GM18526 (cell line): ENCODE measurements at regions not wholly inside any gene's neighbourhood (a gene's known extent, or its start where the extent isn't known, plus 50 kb on each side); places are given as distances from the start of the nearest gene placed in this dataset.

ENCODE experiments used
- POLR2A ChIP-seq: IDR thresholded peaks from 3 replicates; pipeline ENCODE4 v1.6.1; 2011; ENCODE audit not compliant: insufficient read length; ENCODE audit errors: extremely low read depth

DNA sequence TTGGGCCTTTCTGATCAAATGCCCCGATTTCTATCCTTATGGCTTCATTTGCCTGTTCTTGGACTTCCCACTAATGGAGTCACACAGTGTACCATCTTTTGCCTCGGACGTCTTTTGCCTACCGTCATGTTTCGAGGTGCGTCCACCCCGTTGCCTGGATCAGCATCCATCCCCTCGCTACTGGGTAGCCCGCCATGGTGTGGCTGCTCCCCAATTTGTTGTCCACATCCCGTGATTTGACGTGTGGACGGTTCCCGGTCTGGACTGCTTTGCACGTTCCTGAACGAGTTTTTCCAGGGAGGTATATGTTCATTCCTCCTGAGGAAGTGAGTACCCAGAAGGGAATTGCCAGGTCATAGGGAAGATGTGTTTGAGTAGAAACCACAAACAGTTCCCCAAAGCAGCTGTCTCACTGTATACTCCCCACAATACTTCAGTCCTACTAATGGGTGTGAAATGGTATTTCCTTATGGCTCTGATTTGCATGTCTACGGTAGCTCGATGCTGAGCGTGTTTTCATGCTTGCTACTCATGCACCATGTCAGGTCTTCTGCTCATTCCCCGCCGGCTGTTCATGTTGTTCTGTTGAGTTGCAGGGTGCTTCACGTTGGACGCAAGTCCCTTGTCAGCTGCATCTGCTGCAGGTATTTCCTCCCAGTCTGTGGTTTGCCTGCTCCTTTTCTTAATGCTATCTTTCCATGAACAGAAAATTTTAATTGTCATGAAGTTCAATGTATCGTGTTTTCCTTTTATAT is 86.8 kb upstream of the AFDN start:
- TF ChIP-seq POLR2A = no peak

DNA sequence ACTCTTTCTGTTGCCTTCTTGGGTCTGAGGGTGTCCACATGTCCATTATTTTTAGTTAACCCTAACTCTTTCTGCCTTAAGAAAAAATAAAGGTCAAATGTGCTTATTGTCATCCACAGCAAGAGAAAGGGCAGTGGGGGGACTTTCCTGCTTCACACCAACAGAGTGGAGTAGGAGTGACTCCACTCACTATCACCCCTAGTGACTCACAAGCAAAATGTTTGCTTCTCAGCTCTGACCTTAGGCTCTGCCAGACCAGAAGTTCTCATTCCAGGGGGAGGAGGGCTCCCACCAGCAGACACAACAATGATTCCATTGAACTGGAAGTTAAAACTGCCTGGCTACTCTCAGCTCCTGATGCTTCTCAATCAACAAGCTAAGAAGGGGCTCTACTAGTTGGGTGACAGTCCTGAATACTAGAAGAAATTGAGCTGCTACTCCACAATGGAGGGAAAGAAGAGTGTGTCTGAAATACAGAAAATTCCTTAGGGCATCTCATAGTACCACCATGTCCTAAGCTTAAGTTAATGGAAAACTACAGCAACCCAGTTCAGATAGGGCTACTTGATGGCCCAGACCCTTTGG is 83.9 kb upstream of the AFDN start:
- no peak for TF ChIP-seq POLR2A

DNA sequence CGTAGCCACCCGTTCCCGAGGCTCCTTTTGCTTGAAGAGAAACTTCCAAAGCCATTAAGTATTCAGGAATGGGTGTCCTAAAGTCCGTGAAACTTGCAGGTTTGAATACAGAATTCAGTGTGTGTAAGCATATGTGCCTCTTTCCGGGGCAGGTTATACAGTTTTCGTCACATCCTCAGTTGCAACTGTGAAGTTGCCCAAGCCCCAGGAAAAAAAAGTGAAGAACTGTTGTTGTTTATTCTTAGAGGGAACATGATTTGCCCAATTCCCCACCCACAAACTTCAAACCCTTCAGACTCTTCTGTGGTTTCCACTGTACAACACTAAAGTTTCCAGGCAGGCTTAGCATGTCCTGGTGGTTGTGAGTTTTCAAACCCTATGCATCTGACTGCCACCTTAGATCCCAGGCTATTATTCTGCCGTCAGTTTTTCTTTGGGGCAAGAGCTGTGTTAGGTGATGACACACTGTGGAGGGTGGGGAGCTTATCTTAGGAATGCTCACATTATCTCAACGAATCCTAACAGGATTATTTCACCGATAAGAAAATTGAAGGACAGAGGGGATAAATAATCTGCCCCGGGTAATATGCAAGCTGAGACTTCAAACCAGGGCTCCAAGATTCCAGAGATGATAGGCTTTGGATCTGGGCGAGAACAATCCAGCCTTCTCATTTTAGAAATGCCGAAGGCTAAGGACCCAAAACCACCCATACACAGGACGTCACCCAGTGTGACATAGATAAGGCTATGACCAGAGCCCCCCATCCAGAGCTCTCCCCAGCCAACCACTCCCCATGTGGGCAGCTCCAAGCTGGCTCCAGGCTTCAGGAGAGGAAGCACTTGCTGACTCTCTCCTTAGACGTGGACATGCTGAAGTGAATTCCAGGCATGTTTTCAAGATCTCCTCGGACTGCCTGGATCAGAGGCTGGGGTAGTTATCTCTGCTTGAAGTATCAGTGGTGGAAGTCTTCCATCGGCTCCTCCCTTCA is 81.7 kb upstream of the AFDN start:
- TF ChIP-seq POLR2A = no peak

GRCh38 chr6:167745670-167746389 is 80.9 kb upstream of the AFDN start:
- TF ChIP-seq POLR2A = no peak

DNA sequence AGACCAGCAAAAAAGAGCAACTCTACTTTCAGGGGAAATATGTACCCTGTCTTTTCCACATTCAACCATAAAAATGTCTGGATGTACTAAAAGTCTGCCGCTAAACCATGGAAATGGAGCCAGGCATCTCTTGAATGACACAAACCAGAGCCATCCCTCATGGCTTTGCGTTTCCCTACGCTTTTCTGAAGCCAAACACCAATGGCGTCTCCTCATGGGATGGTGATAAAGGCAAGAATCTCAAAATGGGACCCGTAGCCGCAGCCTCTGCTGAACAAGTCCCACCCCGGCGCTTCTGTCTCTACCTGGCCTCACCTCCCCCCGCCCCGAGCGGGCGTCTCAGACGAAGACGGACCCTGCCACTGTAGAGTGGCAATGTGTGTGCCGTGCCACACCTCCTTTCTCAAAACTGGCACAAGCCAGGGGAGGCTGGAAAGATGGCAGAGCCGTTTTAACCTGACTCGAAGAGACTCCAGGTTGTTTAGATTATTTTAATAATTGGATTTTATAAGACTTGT is 80.3 kb upstream of the AFDN start:
- no peak for TF ChIP-seq POLR2A

DNA sequence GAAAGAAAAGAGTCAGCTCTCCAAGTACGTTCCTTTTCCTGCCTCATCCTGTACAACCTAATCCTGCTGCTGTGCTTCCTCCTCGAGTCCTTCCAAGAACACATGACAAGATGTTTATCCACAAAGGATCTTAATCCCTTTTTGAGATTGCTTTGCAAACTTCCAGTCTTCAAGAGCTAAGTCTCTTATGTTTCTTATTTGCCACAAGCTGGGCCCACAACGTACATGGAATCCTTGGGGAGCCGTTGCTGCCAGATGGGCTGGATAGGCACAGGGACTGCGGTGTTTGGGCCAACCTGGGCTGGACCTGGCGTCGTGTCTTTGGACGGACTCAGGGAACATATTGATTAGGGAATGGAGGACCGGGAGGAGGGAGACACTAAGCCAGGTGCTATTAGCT is 79.7 kb upstream of the AFDN start:
- TF ChIP-seq POLR2A = no peak

DNA sequence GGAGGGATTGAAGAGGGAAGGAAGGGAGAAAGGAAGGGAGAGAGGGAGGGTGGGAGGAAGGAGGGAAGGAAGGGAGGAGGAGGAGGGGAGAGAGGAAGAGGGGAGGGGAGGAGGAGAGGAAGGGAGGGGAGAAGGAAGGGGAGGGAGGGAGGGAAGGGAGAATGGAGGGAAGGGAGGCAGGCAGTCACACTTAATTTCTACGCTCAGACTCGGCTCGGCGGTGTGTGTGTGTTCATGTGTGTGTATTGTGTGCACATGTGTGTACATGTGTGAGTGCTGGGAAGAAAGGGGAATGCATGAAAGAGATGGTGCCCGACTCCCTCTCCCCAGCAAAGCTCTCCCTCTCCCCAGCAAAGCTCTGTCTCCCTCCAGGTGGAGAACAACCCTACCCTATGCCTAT is 79.1 kb upstream of the AFDN start:
- TF ChIP-seq POLR2A = no peak

- TF ChIP-seq POLR2A = no peak
Observed at GRCh38 chr6:167748046-167748445, 78.7 kb upstream of the AFDN start.

DNA sequence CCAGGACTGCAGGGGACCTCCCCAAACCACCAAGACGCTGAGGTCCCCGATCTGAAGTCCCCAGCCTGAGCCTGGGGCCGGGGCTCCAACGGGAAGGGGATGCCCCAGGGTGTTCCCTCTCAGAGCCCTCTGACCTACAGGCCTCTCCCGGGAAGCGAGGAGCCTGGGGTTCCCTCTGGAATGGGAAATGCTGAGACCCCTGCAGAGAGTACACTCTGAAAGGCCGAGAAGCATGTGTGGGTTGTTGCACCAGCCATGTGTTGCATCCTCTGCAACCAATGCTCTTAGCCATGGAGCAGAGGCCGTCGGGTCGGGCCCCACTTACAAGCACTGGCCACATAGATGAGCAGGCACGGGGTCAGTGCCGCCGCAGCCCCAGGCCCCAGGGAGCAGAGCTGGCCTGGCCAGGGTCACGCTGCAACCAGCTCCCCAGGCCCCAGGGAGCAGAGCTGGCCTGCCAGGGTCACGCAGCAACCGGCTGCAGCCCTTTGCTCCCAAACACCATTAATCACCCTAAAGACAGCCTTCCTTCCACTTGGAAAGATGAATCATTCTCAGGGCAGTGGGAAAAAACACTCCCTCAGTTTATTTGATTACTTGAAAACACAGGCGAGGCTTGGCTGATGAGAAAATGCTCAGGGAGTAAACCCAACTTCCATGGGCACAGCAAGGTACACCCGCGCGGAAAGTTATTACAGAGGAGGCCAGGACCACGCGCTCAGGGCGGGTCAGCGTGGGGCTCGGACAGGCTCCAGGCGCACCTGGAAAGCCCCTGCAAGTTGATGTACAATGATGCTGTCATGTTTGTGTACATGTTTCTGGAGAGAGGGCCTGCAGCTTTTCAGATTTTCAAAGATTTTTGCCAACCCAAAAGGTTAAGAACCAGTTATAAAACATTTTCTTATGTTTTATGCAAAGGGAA is 78.0 kb upstream of the AFDN start:
- TF ChIP-seq POLR2A = no peak

DNA sequence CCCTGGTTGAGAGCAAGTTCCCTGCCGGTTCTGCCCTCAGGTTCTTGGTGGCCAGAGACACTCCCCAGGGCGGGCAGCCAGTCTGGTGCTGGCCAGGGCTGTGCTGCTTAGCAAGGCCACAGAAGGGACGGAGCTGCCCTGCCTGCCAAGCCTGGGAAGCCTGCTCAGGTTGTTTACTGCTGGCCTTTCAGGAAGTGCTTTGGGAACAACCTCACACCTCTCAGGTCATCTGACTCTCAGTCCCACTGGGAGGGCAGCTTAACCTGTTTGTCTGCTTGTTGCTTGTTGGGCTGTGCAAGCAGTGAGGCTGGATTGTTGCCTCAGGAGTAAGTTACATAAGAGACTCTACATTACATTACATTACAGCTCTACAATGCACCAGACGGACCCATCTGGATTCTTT is 75.8 kb upstream of the AFDN start:
- no peak for TF ChIP-seq POLR2A

- TF ChIP-seq POLR2A = no peak
Observed at GRCh38 chr6:167751579-167752115, 75.1 kb upstream of the AFDN start.

- TF ChIP-seq POLR2A = no peak
Observed at GRCh38 chr6:167754691-167755090, 72.0 kb upstream of the AFDN start.

- TF ChIP-seq POLR2A = no peak
Observed at GRCh38 chr6:167755461-167755860, 71.2 kb upstream of the AFDN start.

DNA sequence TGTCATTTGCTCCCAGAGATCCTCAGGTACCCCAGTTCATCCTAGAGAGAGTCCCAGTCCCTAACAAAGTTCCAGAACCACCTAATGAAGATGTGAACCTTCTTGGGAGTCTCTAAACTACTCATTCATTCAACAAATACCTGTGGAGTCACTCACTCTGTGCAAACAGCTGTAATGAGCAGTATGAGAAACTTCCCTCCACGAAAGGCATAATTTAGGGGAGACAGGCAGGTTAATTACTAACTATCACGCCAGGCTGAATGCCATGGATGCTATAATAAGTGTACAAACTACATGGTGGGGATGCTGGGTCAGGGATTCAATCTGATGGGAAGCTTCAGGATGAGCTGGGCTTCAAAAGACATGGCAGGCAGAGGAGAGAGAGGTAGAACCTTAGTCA is 70.1 kb upstream of the AFDN start:
- TF ChIP-seq POLR2A = no peak
